Natural killer cell treated with Interleukin-12 subunit alpha and Interleukin-12 subunit beta and Interleukin-15 and Interleukin-18, amount 100 ng/mL, for 72 hours (primary cell): ENCODE measurements at regions not wholly inside any gene's neighbourhood (a gene's known extent, or its start where the extent isn't known, plus 50 kb on each side); places are given as distances from the start of the nearest gene placed in this dataset.

Experiments used
- ATAC-seq, 2 donors: fragments of 150-1000 bp; cut with Tn5 transposase in 1 of 2; sonication (Bioruptor Pico), chemical (Tn5 transposase) in 1 of 2; 2 replicates each; pipeline ENCODE4 v1.10.0; 2021
- DNase-seq: peaks from one replicate; pipeline ENCODE4 v3.0.0; 2022; ENCODE audit warnings: low spot score
- H3K27ac Mint-ChIP-seq, 2 donors: 1 replicate in 1 of 2; 2 replicates in 1 of 2; pipeline ENCODE4 v1.8.0; 2022; ENCODE audit warnings: mixed read lengths in 2 of 2, mild to moderate bottlenecking in 1 of 2, moderate library complexity in 1 of 2
- H3K27me3 Mint-ChIP-seq, 2 donors: 1 replicate in 1 of 2; 2 replicates in 1 of 2; pipeline ENCODE4 v1.8.0; 2022; ENCODE audit warnings: mixed read lengths in 2 of 2
- H3K36me3 Mint-ChIP-seq: one replicate; pipeline ENCODE4 v1.8.0; 2022; ENCODE audit warnings: mixed read lengths
- H3K4me1 Mint-ChIP-seq, 2 donors: 1 replicate in 1 of 2; 2 replicates in 1 of 2; pipeline ENCODE4 v1.8.0; 2022; ENCODE audit warnings: low read depth in 2 of 2, mixed read lengths in 2 of 2, mild to moderate bottlenecking in 1 of 2
- H3K4me3 Mint-ChIP-seq: one replicate; pipeline ENCODE4 v1.8.0; 2022; ENCODE audit warnings: mixed read lengths
- H3K9me3 Mint-ChIP-seq: 2 replicates; pipeline ENCODE4 v1.8.0; 2022; ENCODE audit warnings: mixed read lengths

DNA sequence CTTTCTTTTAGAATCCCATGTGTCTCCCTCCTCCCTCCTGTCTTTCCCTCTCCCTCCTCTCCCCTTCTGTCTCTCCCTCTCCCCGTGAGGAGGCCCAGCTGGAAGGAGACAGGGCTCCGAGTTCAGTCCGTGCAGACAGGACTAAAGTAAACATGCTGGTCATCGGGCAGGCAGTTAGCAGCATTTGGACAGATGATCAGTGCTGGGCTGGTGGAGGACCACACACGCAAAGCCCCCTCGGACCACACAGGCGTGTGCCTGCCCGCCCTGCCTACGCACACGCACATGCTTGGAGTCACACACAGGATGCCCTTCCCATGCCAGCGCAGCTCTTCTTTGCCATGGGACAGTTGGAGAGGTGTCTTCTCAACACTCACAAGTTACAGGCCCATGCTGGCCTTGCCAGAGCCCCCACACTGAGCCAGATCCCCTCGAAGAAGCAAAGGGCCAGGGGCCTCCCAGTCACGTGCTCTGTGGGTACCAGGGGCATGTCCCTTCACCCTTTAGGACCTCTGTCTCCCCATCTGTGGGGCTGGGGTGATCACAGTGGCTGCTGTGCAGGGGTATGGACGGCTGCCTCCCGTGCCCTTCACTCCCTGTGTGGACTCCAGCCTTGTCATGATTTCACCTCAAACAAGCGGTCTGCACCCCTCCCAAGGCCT is 215.7 kb upstream of the FOXF1 start:
- Mint-ChIP-seq H3K9me3 (no peaks in the 10 kb centered on the region), H3K4me1 (no peaks in the 10 kb centered on the region), H3K36me3 (no peaks in the 10 kb centered on the region), H3K4me3 (no peak overlapping the region), H3K27ac (no peak overlapping the region), H3K27me3 (peaks cover 57 to 74% of the 10 kb centered on the region in 2 donors)
- DNase-seq = no peak
- no peak for ATAC-seq

DNA sequence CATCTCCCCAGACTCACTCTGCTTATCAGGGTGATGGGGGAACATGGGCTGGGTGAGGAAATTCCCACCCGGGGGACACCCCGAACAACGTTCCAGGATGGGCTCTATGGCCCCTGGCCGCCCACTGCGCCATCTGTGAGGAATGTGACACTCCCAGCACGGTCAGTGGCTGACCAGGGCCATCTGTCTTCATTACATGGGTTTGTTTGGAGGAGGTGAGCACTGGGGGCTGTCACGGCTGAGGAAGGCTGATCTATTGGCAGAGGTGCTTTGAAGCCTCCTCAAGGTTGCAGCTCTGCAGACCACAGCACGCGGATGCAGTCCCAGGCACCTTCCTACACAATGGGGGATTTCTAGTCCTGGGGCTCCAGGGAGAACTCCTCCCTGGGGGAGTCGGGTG is 214.1 kb upstream of the FOXF1 start:
- H3K36me3 Mint-ChIP-seq = no peaks in the 10 kb centered on the region
- H3K27me3 Mint-ChIP-seq = peaks cover 54 to 70% of the 10 kb centered on the region in 2 donors
- H3K4me3 Mint-ChIP-seq = no peak overlapping the region
- DNase-seq (no peak), ATAC-seq (no peak)
- no peak overlapping the region for H3K27ac Mint-ChIP-seq
- H3K4me1 Mint-ChIP-seq = no peaks in the 10 kb centered on the region
- H3K9me3 Mint-ChIP-seq = no peaks in the 10 kb centered on the region

DNA sequence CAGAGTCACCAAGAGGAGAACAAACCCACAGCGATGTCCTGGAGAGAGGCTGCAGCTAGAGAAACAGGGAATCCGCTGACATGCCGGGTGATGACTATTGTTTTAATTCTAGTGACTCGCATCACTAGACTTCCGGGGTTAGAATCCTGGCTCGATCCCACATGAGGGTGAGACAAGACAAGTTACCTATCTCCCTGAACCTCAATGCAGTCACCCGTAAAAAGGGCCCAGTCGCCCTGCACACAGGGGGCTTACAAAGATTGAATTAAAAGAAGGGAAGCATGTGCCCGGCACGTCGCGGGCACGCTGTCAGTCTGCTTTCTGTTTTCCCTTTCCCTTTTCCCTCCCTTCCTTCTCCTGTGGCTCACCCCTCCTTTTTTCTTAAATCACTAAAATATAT is 212.9 kb upstream of the FOXF1 start:
- no peaks in the 10 kb centered on the region for H3K36me3 Mint-ChIP-seq
- no peak for ATAC-seq
- no peak overlapping the region for H3K27ac Mint-ChIP-seq
- no peaks in the 10 kb centered on the region for H3K9me3 Mint-ChIP-seq
- DNase-seq = no peak
- peaks cover 56 to 70% of the 10 kb centered on the region in 2 donors for H3K27me3 Mint-ChIP-seq
- H3K4me1 Mint-ChIP-seq = no peaks in the 10 kb centered on the region
- no peak overlapping the region for H3K4me3 Mint-ChIP-seq

DNA sequence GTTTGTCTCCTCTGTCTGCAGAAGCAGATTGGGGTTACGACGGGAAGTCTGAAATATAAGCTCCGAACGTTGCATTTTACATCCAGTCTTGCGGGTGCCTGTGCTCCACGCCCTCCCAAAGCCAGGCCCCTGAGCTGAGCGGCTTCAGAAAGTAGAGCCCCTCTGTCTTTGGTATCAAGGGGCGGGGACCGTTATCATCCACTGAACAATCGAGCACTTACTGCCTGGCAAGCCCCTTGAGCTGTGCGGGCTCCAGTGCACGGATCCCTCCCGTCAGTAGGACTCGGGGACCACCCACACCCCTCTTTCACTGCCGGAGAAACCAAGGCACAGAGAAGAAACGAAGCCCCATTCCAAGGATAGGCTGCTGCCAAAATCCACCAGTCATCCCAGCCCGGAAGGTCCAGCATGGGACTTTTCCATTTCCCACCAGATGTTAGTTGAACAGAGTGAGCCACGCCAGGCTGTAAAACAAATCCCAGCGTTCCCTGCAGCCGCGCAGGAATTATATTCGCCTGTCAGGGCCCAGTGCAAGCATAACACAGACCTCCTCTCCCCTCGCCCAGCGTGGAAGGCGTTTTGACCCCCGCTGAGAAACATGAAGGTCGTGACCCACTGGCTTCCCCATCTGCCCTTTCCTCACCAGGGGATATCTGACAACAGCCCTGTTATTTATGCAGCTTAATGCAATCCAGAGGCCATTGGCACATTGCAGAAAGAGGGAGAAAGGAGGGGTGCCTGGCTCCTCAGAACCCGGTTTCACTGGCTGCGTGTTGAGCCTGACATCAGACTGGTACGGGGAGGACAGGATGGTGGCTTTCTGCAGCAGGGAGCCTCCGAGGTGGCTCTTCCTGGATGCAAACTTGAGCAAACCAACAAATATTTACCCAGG is 212.2 kb upstream of the FOXF1 start:
- ATAC-seq (no peak), DNase-seq (no peak)
- peaks cover 54 to 65% of the 10 kb centered on the region in 2 donors for H3K27me3 Mint-ChIP-seq
- H3K4me3 Mint-ChIP-seq = no peak overlapping the region
- no peaks in the 10 kb centered on the region for H3K36me3 Mint-ChIP-seq
- no peaks in the 10 kb centered on the region for H3K4me1 Mint-ChIP-seq
- H3K9me3 Mint-ChIP-seq = no peaks in the 10 kb centered on the region
- H3K27ac Mint-ChIP-seq = no peak overlapping the region

DNA sequence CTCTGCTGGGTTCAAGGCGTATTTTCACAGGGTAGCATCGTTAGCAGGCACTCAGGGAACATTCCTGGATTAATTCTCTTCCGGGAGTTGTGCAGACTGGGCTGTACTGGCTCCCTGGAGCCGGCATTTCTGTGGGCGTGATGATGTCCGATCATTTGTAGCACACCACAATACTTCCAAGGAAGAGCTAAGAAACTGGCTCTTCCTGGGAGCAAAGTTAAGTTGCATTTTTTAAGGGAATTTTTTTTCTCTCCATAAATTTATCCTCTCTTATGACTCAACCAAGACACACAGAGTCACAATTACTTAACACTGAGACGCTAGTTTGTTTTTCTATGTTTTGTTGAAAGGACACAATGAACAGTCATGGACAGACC is 211.6 kb upstream of the FOXF1 start:
- Mint-ChIP-seq H3K9me3 (no peaks in the 10 kb centered on the region), H3K27me3 (peaks cover 53 to 58% of the 10 kb centered on the region in 2 donors), H3K4me3 (no peak overlapping the region), H3K4me1 (no peaks in the 10 kb centered on the region), H3K36me3 (no peaks in the 10 kb centered on the region), H3K27ac (no peak overlapping the region)
- ATAC-seq = no peak
- no peak for DNase-seq

DNA sequence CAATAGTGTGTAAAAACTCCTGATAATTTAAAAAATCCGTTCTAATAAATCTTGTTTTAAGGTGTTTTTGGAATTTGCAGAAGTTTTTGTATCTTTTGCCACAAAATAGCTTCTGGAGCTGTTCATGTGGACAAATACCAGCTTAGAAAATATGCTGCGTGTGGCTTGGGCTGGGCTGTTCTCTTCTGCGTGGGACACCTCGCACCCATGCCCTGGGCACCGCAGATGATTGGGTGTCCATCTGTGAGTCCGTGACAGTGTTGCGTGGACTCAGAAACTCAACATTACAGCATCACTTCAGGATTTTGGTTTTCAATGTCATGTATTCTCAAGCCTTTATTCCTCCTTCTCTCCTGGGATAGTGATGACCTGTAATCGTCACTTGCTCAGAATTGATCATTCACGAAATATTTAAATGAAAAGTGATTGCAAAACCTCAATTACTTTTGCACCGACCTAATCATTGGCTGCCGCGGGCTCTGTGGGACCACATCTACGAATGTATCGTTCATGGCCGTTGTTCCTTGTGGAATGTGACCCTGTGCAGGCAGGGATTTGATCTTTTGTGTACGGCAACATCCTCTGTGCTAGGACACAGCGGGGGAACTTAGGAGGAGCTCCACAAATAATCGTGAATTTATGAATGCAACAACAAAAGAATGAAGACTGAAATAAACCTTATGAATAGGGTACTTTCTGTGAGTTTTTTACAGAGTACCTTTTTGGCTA is 210.3 kb upstream of the FOXF1 start:
- H3K36me3 Mint-ChIP-seq = no peaks in the 10 kb centered on the region
- H3K4me3 Mint-ChIP-seq = no peak overlapping the region
- no peak for DNase-seq
- H3K27me3 Mint-ChIP-seq = peaks cover 48 to 56% of the 10 kb centered on the region in 2 donors
- no peaks in the 10 kb centered on the region for H3K9me3 Mint-ChIP-seq
- no peaks in the 10 kb centered on the region for H3K4me1 Mint-ChIP-seq
- ATAC-seq = no peak
- H3K27ac Mint-ChIP-seq = no peak overlapping the region

DNA sequence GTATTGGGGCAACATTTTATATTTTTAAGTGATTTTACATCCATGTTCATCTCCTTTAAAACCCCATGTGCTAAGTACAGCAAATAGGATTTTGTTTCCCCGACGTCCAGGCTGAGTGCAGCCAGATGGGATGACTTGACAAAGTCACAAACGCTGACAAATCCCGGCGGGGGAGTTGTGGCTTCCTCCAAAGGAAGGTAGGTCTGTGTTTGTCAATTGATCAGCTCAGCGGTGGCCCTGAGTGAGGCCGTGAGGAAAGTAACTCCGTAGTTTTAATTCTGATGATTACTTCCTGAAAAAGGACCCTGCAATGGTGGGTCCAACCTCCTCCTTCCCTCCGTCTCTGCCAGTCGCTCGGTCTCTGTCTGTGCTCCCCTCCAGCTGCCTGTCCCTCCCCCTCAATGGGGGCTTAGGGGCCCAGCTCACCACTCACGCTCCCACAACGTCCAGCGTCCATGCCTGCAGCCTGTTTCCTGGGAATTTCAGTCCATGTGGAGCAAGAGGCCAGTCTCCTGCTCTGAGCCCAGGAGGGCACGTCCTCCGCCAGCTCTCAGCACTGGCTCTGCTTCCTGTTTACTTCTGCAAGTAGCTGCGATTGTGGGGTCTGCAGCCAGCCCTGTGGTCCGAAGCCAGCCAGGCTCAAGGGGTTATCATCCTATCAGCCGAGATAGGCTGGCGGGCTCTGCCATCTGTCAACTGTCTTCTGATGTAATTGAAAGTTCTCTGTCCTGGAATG is 209.4 kb upstream of the FOXF1 start:
- peaks cover 45 to 58% of the 10 kb centered on the region in 2 donors for H3K27me3 Mint-ChIP-seq
- peak overlapping the region; percentile 36 for H3K4me3 Mint-ChIP-seq
- no peaks in the 10 kb centered on the region for H3K36me3 Mint-ChIP-seq
- H3K4me1 Mint-ChIP-seq = no peaks in the 10 kb centered on the region
- ATAC-seq = no peak
- no peak overlapping the region for H3K27ac Mint-ChIP-seq
- DNase-seq = no peak
- no peaks in the 10 kb centered on the region for H3K9me3 Mint-ChIP-seq

DNA sequence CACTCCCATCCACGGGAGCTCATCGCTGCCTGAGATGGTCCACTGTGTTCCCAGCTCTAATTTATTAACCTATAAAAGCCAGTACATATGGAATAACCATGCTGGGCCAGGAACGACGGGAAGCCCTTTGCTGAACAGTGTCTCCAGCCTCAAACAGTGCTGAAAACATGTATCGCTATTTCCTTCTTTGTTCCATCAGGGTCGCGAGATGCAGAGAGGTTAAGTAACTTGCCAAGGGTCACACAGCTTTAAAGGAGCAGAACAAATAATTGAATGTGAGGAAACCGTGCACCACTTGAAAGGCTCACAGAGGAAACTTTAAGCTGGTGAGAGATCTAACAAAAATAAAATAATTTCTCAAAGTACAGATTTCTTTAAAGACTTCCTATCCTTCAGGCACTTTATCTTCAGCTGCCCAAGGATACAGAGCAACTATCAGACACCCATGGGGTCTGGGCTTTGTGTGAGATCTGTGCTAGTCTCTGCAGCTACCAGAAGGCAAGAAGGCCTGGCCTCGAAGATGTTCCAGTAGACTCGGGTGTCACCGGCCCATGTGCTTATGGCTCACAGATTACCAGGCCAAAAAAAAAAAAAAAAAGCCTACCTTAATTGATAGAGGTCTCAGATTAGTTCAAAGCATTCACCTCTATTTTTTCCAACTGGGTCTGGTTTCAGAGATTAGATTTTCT is 207.8 kb upstream of the FOXF1 start:
- Mint-ChIP-seq H3K36me3 (no peaks in the 10 kb centered on the region), H3K27ac (no peak overlapping the region), H3K4me3 (no peak overlapping the region), H3K4me1 (no peaks in the 10 kb centered on the region), H3K27me3 (peaks cover 45 to 65% of the 10 kb centered on the region in 2 donors), H3K9me3 (no peaks in the 10 kb centered on the region)
- DNase-seq = no peak
- no peak for ATAC-seq

DNA sequence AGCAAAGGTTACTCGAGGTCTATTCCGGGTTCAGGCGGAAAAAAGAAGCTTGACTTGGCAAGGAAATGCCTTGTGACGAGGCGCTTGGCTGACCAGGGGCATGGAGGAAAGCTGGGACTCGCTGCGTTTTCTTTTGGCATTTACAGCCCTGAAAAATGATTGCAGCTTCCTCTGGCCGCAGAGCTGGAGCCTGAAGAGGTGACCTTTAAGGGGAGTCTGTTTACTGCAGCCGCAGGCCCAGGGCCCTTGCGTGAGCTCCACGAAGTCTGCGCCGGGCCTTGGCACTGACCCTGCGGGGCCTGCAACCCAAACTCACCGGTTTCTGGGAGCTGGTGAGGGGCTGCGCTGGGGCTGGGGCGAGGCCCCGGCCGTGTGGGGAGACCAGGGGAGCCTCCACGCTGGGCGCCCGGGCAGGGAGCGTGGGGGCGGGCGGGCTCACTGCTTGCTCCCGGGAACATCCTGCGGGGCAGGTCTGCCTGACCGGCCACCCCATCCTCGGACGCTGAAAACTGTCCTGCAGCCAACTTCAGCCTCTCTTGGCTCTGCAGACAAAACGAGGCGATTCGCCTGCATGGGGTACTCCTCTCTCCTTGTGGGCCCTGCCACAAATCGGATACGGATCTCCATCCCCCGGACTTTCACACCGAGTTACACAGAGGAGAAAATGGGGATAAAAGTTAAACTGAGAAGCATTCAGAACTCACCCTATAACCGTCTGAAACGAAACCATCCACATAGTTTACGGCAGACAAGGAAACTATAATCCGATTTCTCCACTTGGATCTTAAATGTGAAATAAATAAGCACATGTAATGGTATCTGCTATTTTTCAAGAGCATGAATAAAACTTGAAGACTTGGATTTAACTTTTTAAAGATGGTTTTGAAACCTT is 206.3 kb upstream of the FOXF1 start:
- Mint-ChIP-seq H3K4me1 (no peaks in the 10 kb centered on the region), H3K27me3 (peaks cover 38 to 55% of the 10 kb centered on the region in 2 donors), H3K27ac (no peak overlapping the region), H3K9me3 (no peaks in the 10 kb centered on the region), H3K4me3 (no peak overlapping the region), H3K36me3 (no peaks in the 10 kb centered on the region)
- ATAC-seq = peak in 1 of 2 donors; percentile 41
- no peak for DNase-seq

DNA sequence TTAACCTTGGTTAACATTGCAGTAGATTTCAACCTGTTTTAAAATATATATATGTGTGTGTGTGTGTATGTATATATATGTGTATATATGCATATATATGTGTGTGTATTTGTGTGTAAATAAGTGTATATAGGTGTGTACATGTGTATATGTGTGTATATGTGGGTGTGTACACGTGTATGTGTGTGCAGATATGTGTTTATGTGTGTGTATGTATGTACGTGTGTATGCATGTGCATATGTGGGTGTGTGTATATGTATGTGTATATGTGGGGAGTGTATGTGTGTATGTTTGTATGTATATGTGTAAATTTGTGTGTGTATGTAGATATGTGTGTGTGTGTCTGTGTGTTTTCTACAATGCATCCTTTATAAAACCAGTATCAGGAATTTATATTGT is 205.5 kb upstream of the FOXF1 start:
- DNase-seq (no peak), ATAC-seq (no peak)
- H3K9me3 Mint-ChIP-seq = no peaks in the 10 kb centered on the region
- H3K4me3 Mint-ChIP-seq = no peak overlapping the region
- peaks cover 38 to 50% of the 10 kb centered on the region in 2 donors for H3K27me3 Mint-ChIP-seq
- H3K4me1 Mint-ChIP-seq = no peaks in the 10 kb centered on the region
- no peaks in the 10 kb centered on the region for H3K36me3 Mint-ChIP-seq
- H3K27ac Mint-ChIP-seq = no peak overlapping the region

DNA sequence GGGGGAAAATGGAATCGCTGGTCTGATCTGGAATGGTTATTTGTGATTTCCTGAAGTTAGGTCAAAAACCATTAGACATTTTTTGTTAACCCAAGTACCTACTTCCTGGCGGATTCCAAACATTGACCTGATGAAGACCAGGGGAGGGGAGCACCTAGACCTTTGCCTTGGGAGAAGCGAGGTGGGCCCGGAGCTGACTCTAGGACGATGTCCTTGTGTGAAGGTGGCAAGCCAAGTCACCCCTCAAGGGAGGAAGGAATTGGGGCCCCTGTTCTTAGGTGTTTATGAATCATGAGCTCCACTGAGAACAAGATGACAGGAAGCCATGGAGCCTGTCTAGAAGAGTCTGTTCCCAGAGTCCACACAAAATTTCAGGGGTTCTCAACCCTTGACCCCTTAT is 204.9 kb upstream of the FOXF1 start:
- Mint-ChIP-seq H3K27me3 (peaks cover 33 to 44% of the 10 kb centered on the region in 2 donors), H3K4me1 (no peaks in the 10 kb centered on the region), H3K9me3 (no peaks in the 10 kb centered on the region), H3K27ac (no peak overlapping the region), H3K4me3 (no peak overlapping the region), H3K36me3 (no peaks in the 10 kb centered on the region)
- DNase-seq (no peak), ATAC-seq (no peak)

DNA sequence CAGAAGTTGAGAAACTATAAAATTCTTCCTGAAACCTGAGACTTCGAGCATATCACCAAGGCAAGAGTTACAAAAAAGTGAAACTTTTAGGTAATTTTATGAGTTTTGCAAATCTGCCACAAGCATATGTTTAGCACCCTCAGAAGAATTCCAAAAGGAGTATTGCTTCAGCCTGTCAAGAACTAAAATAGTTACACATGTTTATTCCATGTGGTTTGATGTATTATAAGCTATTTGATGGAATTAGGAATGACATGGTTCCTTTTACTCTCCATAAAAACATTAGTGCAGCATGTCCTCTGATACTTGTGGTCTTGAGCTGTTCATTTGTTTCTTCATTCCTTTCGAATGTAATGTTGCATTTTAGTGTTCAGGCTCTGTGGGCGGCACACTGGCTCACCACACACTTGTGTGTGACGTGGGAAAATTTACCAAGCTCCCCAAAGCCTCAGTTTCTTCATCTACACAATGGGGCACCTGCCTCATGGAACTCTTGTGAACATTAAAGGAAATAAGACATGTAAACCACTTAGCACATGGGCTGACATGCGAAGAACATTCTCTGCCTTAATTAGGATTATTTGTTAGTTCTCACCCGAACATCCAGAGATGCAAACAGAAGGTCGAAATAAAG is 204.2 kb upstream of the FOXF1 start:
- H3K36me3 Mint-ChIP-seq = no peaks in the 10 kb centered on the region
- DNase-seq = no peak
- H3K27ac Mint-ChIP-seq = no peak overlapping the region
- H3K4me1 Mint-ChIP-seq = no peaks in the 10 kb centered on the region
- no peaks in the 10 kb centered on the region for H3K9me3 Mint-ChIP-seq
- H3K4me3 Mint-ChIP-seq = no peak overlapping the region
- ATAC-seq = no peak
- peaks cover 33 to 47% of the 10 kb centered on the region in 2 donors for H3K27me3 Mint-ChIP-seq
